ENCODE measurements at regions not wholly inside any gene's neighbourhood (a gene's known extent, or its start where the extent isn't known, plus 50 kb on each side); places are given as distances from the start of the nearest gene placed in this dataset.

- Mint-ChIP-seq H3K27me3 (peaks cover 1 to 3% of the 10 kb centered on the region in 2 donors), H3K27ac (no peak overlapping the region), H3K4me1 (no peaks in the 10 kb centered on the region), H3K9me3 (peaks cover 0 to 3% (median 0%) of the 10 kb centered on the region in 8 donors), H3K36me3 (peaks cover 0 to 1% of the 10 kb centered on the region in 2 donors), H3K4me3 (no peak overlapping the region)
- no peak for DNase-seq
- Histone ChIP-seq H3K4me1 (ENCODE audit: insufficient read depth, low read length) (no peaks in the 10 kb centered on the region), H3K9me3 (ENCODE audit: control insufficient read depth in 1 of 2, low read length in 2 of 2) (no peaks in the 10 kb centered on the region), H3K27me3 (ENCODE audit: insufficient read depth, low read length) (no peaks in the 10 kb centered on the region), H3K36me3 (ENCODE audit: insufficient read depth, low read length) (no peaks in the 10 kb centered on the region), H3K4me3 (ENCODE audit: low read length in 2 of 2) (no peak overlapping the region), H3K27ac (ENCODE audit: low read depth, low read length) (no peak overlapping the region)
- ChIA-PET POLR2A (ENCODE audit: partially characterized antibody) (no interaction called here), CTCF (ENCODE audit: partially characterized antibody) (no interaction called here)
- intact Hi-C loops (cut with micrococcal nuclease), result no loop called here
Measured at GRCh38 chr12:91633206-91633605, 450.6 kb upstream of the DCN start.

DNA sequence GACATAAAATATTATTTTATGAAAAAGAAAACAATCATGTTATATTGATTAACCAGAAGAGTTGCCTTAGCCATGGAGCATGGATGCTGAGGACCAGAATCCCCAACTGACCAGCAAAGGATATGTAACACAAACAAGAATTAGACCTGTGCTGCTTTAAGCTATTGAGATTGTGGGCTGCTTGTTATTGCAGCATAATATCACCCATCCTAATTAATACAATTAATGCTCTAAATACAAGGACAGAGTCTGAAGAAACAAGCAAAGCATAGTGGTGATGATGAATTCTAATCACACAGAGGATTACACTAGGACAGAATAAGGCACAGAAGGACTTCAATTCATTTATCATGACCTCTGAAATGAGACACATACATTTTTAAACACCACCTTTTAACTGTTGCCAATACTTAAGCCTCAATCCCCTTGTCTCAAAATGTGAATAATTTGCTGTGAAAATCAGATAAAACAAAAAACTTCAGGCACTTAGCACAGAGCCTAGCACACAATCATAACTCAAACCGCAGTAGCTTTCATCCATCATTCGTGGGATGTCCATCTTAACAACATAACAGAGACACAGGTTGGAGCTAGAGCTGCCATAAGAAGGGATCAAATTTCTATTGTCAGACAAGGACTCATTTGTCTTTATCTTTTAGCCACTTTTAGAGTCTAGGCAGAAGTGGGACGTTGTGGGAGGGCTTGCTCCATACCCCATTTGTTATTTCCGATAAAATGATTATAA is 449.6 kb upstream of the DCN start:
- ChIA-PET CTCF (ENCODE audit: partially characterized antibody) (no interaction called here), POLR2A (ENCODE audit: partially characterized antibody) (no interaction called here)
- Histone ChIP-seq H3K36me3 (ENCODE audit: insufficient read depth, low read length) (no peaks in the 10 kb centered on the region), H3K4me1 (ENCODE audit: insufficient read depth, low read length) (no peaks in the 10 kb centered on the region), H3K27me3 (ENCODE audit: insufficient read depth, low read length) (no peaks in the 10 kb centered on the region), H3K9me3 (ENCODE audit: control insufficient read depth in 1 of 2, low read length in 2 of 2) (no peaks in the 10 kb centered on the region), H3K4me3 (ENCODE audit: low read length in 2 of 2) (no peak overlapping the region), H3K27ac (ENCODE audit: low read depth, low read length) (no peak overlapping the region)
- DNase-seq, result no peak
- Mint-ChIP-seq H3K27me3 (peaks cover 3 to 4% of the 10 kb centered on the region in 2 donors), H3K4me1 (no peaks in the 10 kb centered on the region), H3K36me3 (peaks cover 0 to 1% of the 10 kb centered on the region in 2 donors), H3K4me3 (no peak overlapping the region), H3K9me3 (peaks cover 2 to 5% (median 3%) of the 10 kb centered on the region in 8 donors), H3K27ac (no peak overlapping the region)
- intact Hi-C loops (cut with micrococcal nuclease), result no loop called here

- Histone ChIP-seq H3K9me3 (ENCODE audit: control insufficient read depth in 1 of 2, low read length in 2 of 2) (no peaks in the 10 kb centered on the region), H3K36me3 (ENCODE audit: insufficient read depth, low read length) (no peaks in the 10 kb centered on the region), H3K27me3 (ENCODE audit: insufficient read depth, low read length) (no peaks in the 10 kb centered on the region), H3K4me1 (ENCODE audit: insufficient read depth, low read length) (no peaks in the 10 kb centered on the region), H3K4me3 (ENCODE audit: low read length in 2 of 2) (no peak overlapping the region), H3K27ac (ENCODE audit: low read depth, low read length) (no peak overlapping the region)
- ChIA-PET CTCF (ENCODE audit: partially characterized antibody) (no interaction called here), POLR2A (ENCODE audit: partially characterized antibody) (no interaction called here)
- no peak for DNase-seq
- Mint-ChIP-seq H3K4me1 (no peaks in the 10 kb centered on the region), H3K4me3 (no peak overlapping the region), H3K27me3 (peaks cover 3% of the 10 kb centered on the region in 2 donors), H3K36me3 (peaks cover 0 to 1% of the 10 kb centered on the region in 2 donors), H3K9me3 (peaks cover 5 to 20% (median 14%) of the 10 kb centered on the region in 8 donors), H3K27ac (no peak overlapping the region)
- intact Hi-C loops (cut with micrococcal nuclease), result no loop called here
Measured at GRCh38 chr12:91630596-91631293, 448.1 kb upstream of the DCN start.

DNA sequence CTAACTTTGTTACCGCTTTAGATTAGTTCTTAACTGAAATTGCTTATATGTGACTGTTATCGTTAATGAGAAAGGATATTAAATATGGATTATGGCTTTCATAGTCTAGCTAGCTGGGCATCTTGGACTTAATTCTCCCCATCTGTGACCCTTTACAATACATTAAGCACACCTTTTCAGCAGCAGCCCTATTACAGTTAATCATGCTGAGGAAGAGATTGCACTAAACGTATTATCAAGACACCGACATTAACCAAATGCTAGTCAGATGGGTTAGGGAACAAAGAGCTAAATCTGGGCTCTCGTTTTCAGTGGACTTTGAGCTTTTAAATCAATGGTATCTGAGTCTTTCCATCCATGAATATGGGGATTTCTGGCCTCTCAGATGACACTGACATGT is 447.5 kb upstream of the DCN start:
- Mint-ChIP-seq H3K4me3 (no peak overlapping the region), H3K27ac (no peak overlapping the region), H3K4me1 (no peaks in the 10 kb centered on the region), H3K27me3 (peaks cover 3 to 4% of the 10 kb centered on the region in 2 donors), H3K36me3 (peaks cover 0 to 1% of the 10 kb centered on the region in 2 donors), H3K9me3 (peaks cover 6 to 23% (median 14%) of the 10 kb centered on the region in 8 donors)
- Histone ChIP-seq H3K36me3 (ENCODE audit: insufficient read depth, low read length) (no peaks in the 10 kb centered on the region), H3K27ac (ENCODE audit: low read depth, low read length) (no peak overlapping the region), H3K9me3 (ENCODE audit: control insufficient read depth in 1 of 2, low read length in 2 of 2) (no peaks in the 10 kb centered on the region), H3K4me3 (ENCODE audit: low read length in 2 of 2) (no peak overlapping the region), H3K4me1 (ENCODE audit: insufficient read depth, low read length) (no peaks in the 10 kb centered on the region), H3K27me3 (ENCODE audit: insufficient read depth, low read length) (no peaks in the 10 kb centered on the region)
- POLR2A ChIA-PET (ENCODE audit: partially characterized antibody), result no interaction called here
- CTCF ChIA-PET (ENCODE audit: partially characterized antibody), result no interaction called here
- DNase-seq, result no peak
- intact Hi-C loops (cut with micrococcal nuclease), result no loop called here

DNA sequence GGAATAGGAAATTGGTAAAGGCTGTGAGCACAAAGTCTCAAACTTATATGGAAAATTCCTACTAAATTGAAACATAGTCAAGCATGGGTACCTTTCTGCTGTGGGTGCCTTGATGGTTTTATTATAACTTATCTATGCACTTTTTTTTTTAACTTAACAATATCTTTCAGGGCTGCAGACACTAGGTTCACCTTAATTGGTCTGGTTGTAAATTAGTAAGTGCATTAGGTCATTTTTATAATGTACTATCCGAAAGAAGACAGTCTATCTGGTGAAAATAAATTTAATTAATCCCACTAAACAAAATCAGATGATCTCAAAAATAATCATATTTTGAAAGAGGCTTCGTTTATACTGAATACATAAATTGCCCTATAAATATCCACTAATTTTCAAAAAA is 446.8 kb upstream of the DCN start:
- Histone ChIP-seq H3K4me1 (ENCODE audit: insufficient read depth, low read length) (no peaks in the 10 kb centered on the region), H3K27ac (ENCODE audit: low read depth, low read length) (no peak overlapping the region), H3K27me3 (ENCODE audit: insufficient read depth, low read length) (no peaks in the 10 kb centered on the region), H3K9me3 (ENCODE audit: control insufficient read depth in 1 of 2, low read length in 2 of 2) (no peaks in the 10 kb centered on the region), H3K4me3 (ENCODE audit: low read length in 2 of 2) (no peak overlapping the region), H3K36me3 (ENCODE audit: insufficient read depth, low read length) (no peaks in the 10 kb centered on the region)
- no peak overlapping the region for H3K27ac Mint-ChIP-seq
- H3K36me3 Mint-ChIP-seq, result peaks cover 0 to 1% of the 10 kb centered on the region in 2 donors
- peaks cover 6 to 25% (median 15%) of the 10 kb centered on the region in 8 donors for H3K9me3 Mint-ChIP-seq
- no peak overlapping the region for H3K4me3 Mint-ChIP-seq
- ChIA-PET CTCF (ENCODE audit: partially characterized antibody) (interaction anchor here (0.7 kb wide), 1 partner anchor 992 kb away, joined by 3 read pairs; no protein-coding TSS in a partner anchor), POLR2A (ENCODE audit: partially characterized antibody) (interaction anchor here (0.6 kb wide), 1 partner anchor 90 kb away, joined by 5 read pairs; no protein-coding TSS in a partner anchor)
- DNase-seq, result no peak
- H3K4me1 Mint-ChIP-seq, result no peaks in the 10 kb centered on the region
- peaks cover 3 to 6% of the 10 kb centered on the region in 2 donors for H3K27me3 Mint-ChIP-seq
- intact Hi-C loops (cut with micrococcal nuclease), result no loop called here

DNA sequence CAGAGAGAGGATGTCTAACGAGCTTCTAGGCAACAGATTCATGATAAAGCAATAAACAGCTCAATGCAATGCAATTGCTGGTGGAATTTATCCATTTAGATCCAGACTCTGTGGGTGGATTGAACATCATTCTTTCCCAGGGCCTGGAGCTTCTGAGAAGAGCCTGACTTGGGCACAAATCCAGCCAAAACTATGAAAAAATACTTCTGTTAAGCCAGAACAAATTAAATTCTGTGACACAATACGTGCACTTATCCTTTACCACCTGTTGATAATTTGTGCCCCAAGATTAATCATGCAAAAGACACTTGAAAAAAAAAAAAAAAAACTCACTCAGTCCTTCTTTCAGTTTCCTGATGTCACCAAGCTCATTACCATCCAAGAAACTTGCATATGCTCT is 446.0 kb upstream of the DCN start:
- Histone ChIP-seq H3K27ac (ENCODE audit: low read depth, low read length) (no peak overlapping the region), H3K36me3 (ENCODE audit: insufficient read depth, low read length) (no peaks in the 10 kb centered on the region), H3K4me1 (ENCODE audit: insufficient read depth, low read length) (no peaks in the 10 kb centered on the region), H3K4me3 (ENCODE audit: low read length in 2 of 2) (no peak overlapping the region), H3K27me3 (ENCODE audit: insufficient read depth, low read length) (no peaks in the 10 kb centered on the region), H3K9me3 (ENCODE audit: control insufficient read depth in 1 of 2, low read length in 2 of 2) (no peaks in the 10 kb centered on the region)
- ChIA-PET CTCF (ENCODE audit: partially characterized antibody) (interaction anchor here (0.7 kb wide), 1 partner anchor 993 kb away, joined by 3 read pairs; no protein-coding TSS in a partner anchor), POLR2A (ENCODE audit: partially characterized antibody) (interaction anchor here (0.6 kb wide), 1 partner anchor 90 kb away, joined by 5 read pairs; no protein-coding TSS in a partner anchor)
- Mint-ChIP-seq H3K9me3 (peaks cover 11 to 25% (median 15%) of the 10 kb centered on the region in 8 donors), H3K36me3 (peaks cover 0 to 1% of the 10 kb centered on the region in 2 donors), H3K4me3 (no peak overlapping the region), H3K27me3 (peaks cover 3 to 10% of the 10 kb centered on the region in 2 donors), H3K4me1 (no peaks in the 10 kb centered on the region), H3K27ac (no peak overlapping the region)
- intact Hi-C loops (cut with micrococcal nuclease), result no loop called here
- DNase-seq, result no peak

- Mint-ChIP-seq H3K4me3 (no peak overlapping the region), H3K4me1 (no peaks in the 10 kb centered on the region), H3K9me3 (peaks cover 11 to 25% (median 15%) of the 10 kb centered on the region in 8 donors), H3K27ac (no peak overlapping the region), H3K36me3 (peaks cover 0 to 1% of the 10 kb centered on the region in 2 donors), H3K27me3 (peaks cover 3 to 10% of the 10 kb centered on the region in 2 donors)
- intact Hi-C loops (cut with micrococcal nuclease), result no loop called here
- no peak overlapping the region for H3K4me3 ChIP-seq (ENCODE audit: low read length in 2 of 2)
- H3K9me3 ChIP-seq (ENCODE audit: control insufficient read depth in 1 of 2, low read length in 2 of 2), result no peaks in the 10 kb centered on the region
- H3K4me1 ChIP-seq (ENCODE audit: insufficient read depth, low read length), result no peaks in the 10 kb centered on the region
- ChIA-PET POLR2A (ENCODE audit: partially characterized antibody) (no interaction called here), CTCF (ENCODE audit: partially characterized antibody) (no interaction called here)
- no peaks in the 10 kb centered on the region for H3K36me3 ChIP-seq (ENCODE audit: insufficient read depth, low read length)
- no peaks in the 10 kb centered on the region for H3K27me3 ChIP-seq (ENCODE audit: insufficient read depth, low read length)
- no peak overlapping the region for H3K27ac ChIP-seq (ENCODE audit: low read depth, low read length)
- DNase-seq, result no peak
Measured at GRCh38 chr12:91627225-91627624, 444.6 kb upstream of the DCN start.

Measured in CD4-positive, alpha-beta memory T cell (primary cell).